ENCODE measurements at regions not wholly inside any gene's neighbourhood (a gene's known extent, or its start where the extent isn't known, plus 50 kb on each side); places are given as distances from the start of the nearest gene placed in this dataset.

- TF ChIP-seq ZNF671 (CRISPR knock-in tag; IDR thresholded peaks at IDR 0.05) (no peak), ZNF317 (CRISPR knock-in tag; IDR thresholded peaks at IDR 0.05; ENCODE audit: borderline replicate concordance, low read depth) (no peak), ZNF512 (CRISPR knock-in tag; IDR thresholded peaks at IDR 0.05; ENCODE audit: borderline replicate concordance) (no peak), SMAD4 (CRISPR knock-in tag; IDR thresholded peaks at IDR 0.05) (no peak), ZNF219 (CRISPR knock-in tag; IDR thresholded peaks at IDR 0.05; ENCODE audit: borderline replicate concordance) (no peak), RORB (CRISPR knock-in tag; IDR thresholded peaks at IDR 0.05) (no peak), MYBL2 (CRISPR knock-in tag; IDR thresholded peaks at IDR 0.05) (no peak), ETV6 (CRISPR knock-in tag; IDR thresholded peaks at IDR 0.05) (no peak)
These were observed 147.9 kb upstream of the SEMA3C start (continued) for GRCh38 chr7:81066797-81067196.

GRCh38 chr7:81064426-81064825 is 145.6 kb upstream of the SEMA3C start:
- Mint-ChIP-seq H3K4me3 (no peak overlapping the region), H3K36me3 (no peaks in the 10 kb centered on the region), H3K27me3 (ENCODE audit: low read depth) (no peaks in the 10 kb centered on the region), H3K27ac (no peak overlapping the region), H3K4me1 (no peaks in the 10 kb centered on the region), H3K9me3 (no peaks in the 10 kb centered on the region)
- TF ChIP-seq ZNF416 (CRISPR knock-in tag; IDR thresholded peaks at IDR 0.05) (no peak), TEAD1 (CRISPR knock-in tag; IDR thresholded peaks at IDR 0.05) (no peak), ETV6 (CRISPR knock-in tag; IDR thresholded peaks at IDR 0.05) (no peak), ZNF232 (CRISPR knock-in tag; IDR thresholded peaks at IDR 0.05) (no peak), USF2 (CRISPR knock-in tag; IDR thresholded peaks at IDR 0.05) (no peak), E2F1 (CRISPR knock-in tag; IDR thresholded peaks at IDR 0.05) (no peak), MXD4 (CRISPR knock-in tag; IDR thresholded peaks at IDR 0.05; ENCODE audit: borderline replicate concordance) (no peak), TEAD4 (CRISPR knock-in tag; IDR thresholded peaks at IDR 0.05) (no peak), FOXK1 (CRISPR knock-in tag; IDR thresholded peaks at IDR 0.05) (no peak), AR (CRISPR knock-in tag; IDR thresholded peaks at IDR 0.05) (no peak), ZNF512 (CRISPR knock-in tag; IDR thresholded peaks at IDR 0.05; ENCODE audit: borderline replicate concordance) (no peak), OVOL2 (CRISPR knock-in tag; IDR thresholded peaks at IDR 0.05; ENCODE audit: borderline replicate concordance) (no peak), NFATC4 (CRISPR knock-in tag; IDR thresholded peaks at IDR 0.05) (no peak), ATF2 (CRISPR knock-in tag; IDR thresholded peaks at IDR 0.05; ENCODE audit: borderline replicate concordance, low read depth) (no peak), KAT7 (CRISPR knock-in tag; IDR thresholded peaks at IDR 0.05; ENCODE audit: borderline replicate concordance) (no peak), CREM (CRISPR knock-in tag; IDR thresholded peaks at IDR 0.05) (no peak)
- CTCF ChIA-PET: no interaction called here
- POLR2A ChIA-PET: no interaction called here
- no peak for DNase-seq (ENCODE audit: low spot score)
- ATAC-seq: no peak
